Astrocyte of the hippocampus (primary cell): ENCODE measurements at regions not wholly inside any gene's neighbourhood (a gene's known extent, or its start where the extent isn't known, plus 50 kb on each side); places are given as distances from the start of the nearest gene placed in this dataset.
A peak's percentile ranks its signal among the peaks of the same experiment; 100 is the strongest.

Experiments used
- DNase-seq: peaks from one replicate; pipeline ENCODE4 v3.0.0; 2011; ENCODE audit warnings: low read depth, low spot score

- no peak for DNase-seq
Observed at GRCh38 chr21:28239340-28239739, 753.3 kb downstream of the LTN1 start.

GRCh38 chr21:28237661-28238060 is 755.0 kb downstream of the LTN1 start:
- DNase-seq = no peak

DNA sequence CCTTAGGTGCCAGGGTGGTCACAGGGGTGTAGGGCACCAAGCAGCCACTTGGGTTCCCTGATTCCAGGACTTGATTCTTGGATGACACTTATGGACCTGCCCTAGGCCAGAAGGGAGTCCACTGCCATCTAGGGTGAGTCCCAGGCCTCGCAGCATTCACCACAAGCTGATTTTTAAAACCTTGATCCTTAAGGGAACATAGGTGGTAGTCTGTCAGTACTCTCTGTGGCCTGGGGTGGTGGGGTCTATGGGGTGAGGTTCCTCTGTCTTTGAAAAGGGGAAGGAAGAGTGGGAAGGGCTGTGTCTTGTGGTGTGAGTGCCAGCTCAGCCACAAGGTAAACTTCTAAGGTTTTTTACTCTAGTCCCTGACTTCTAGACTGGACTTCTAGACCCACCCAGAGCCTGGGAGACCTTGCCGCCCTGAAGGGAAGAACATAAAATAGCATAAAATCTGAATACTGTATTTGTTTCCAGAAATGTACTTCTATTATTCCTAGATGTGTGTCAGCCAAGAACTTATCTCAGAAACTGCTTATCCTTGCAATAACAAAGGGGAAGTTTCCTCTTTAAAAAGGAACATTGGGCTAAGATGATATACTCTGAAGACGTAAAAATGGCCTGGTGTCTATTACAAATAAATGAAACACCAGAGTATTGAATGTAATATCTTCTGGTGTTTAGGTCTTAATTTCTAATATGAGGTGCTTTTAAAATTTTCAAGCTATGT is 757.3 kb downstream of the LTN1 start:
- DNase-seq = no peak

DNA sequence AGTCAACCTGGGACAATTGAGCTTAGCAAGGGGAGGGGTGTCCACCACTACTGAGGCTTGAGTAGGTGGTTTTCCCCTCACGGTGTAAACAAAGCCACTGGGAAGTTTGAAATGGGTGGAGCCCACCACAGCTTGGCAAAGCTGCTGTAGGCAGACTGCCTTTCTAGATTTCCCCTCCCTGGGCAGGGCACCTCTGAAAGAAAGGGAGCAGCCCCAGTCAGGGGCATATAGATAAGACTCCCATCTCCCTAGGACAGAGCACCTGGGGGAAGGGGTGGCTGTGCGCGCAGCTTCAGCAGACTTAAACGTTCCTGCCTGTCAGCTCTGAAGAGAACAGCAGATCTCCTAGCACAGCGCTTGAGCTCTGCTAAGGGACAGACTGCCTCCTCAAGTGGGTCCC is 758.4 kb downstream of the LTN1 start:
- no peak for DNase-seq

- no peak for DNase-seq
Observed at GRCh38 chr21:28233536-28234220, 759.0 kb downstream of the LTN1 start.

GRCh38 chr21:28230559-28230958 is 762.1 kb downstream of the LTN1 start:
- no peak for DNase-seq

DNA sequence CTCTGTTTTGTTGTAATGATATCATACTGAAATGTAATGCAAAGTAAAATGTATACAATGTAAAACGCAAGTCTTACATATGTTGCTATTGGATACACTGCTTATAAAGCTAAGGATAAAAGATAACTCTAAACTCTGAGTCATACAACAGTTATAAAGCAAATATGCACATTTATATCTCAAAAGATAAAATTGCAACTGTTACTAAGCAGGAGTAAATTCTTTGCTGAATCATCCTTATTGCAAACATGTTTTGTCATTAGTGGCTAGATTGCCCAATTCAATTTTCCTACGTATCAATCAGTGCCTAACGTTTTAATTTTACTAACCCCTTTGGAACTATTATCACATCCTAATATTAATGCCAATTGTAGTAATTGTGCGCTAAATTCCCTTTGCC is 762.9 kb downstream of the LTN1 start:
- DNase-seq = no peak

GRCh38 chr21:28228636-28228995 is 764.1 kb downstream of the LTN1 start:
- no peak for DNase-seq

DNA sequence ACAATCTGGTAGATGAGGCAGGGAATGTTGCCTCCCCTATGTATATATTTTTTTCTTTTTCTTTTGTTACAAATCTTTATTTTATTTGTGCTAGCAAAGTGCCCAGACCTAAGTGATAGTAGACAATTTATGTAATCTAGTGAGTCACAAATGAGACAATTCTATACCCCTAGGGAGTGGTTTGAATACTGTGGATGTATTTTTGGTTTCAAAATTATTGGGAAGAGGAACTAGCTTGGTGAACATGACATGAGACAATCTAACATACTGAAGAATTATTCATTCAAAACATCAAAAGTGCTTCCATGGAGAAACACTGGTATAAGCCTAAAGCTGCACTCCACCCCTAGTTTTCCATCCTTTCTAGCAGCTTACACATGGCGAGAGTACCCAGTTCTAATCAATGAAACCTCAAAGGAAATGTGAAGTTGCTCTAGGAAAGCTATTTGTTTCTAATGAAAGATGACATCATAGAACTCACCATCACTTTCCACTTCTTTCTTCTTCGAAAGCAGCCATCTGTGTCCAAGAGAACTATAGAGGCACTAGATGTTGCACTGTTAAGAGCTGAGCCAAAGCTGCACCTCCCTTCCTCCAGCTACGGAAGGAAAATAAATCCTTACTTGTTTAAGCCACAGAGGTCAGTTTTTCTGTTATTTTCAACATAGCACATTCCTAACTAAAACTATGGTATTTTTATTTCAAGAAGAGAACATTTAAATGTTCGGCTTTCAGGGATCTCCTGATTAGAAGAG is 764.6 kb downstream of the LTN1 start:
- no peak for DNase-seq

GRCh38 chr21:28226563-28226962 is 766.1 kb downstream of the LTN1 start:
- no peak for DNase-seq

DNA sequence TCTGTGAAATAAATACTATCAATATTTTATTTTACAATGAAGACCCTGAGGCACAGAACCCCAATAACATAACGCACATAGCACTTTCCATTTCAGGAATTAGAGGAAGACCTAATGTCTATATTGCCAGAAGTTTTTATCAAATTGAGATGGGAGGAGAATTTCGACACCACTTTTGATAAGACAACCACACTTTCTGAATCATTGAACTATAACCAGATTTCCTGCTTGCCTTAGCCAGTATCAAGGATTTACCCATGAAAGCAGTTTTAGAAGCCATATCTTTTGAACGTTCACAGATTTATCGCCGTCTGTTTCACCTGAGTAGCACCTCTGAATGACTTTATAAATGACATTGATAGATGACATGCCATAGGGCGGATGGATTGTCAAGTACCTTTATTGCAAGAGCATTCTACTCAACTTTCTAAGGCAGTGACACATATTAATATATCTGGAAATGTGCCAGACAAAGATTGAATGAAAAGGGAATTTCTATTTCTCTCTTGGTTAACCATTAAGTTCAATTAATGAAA is 768.4 kb downstream of the LTN1 start:
- DNase-seq = no peak

DNA sequence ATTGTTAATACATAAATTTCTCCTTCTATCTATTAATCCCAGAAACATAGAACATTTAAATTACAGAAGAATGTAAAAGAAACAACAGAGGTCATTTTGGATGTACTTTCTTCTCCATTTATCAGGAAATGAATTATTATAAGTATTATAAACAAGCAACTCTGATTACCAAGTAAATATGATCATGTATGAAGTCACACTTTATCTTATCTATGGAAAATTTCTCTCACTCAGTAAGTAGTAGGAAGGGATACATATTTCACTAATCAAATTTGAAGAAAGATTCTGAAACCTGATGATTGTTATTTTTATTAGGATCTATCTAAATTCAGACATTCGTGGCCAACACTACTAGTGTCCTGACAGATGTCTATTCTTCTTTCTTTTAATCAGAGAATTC is 770.7 kb downstream of the LTN1 start:
- DNase-seq = no peak

DNA sequence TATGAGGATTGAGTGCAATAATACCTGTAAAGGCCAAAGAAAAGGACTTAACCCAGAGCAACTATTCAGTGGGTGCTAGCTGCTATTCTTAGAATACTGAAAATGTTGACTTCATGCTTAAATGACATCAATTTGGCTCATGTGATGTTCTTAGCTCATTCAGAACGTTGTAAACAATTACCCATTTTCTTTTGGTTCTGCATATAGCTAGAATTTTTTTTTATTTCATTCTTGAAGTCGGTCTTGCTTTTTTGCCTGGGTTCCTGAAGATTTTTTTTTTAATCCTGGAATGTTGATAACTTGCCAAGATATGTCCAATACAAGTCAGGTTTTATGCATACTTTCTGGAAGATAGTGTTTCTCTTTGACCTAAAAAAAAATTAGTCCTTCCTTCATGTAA is 772.0 kb downstream of the LTN1 start:
- DNase-seq = peak; percentile 5

DNA sequence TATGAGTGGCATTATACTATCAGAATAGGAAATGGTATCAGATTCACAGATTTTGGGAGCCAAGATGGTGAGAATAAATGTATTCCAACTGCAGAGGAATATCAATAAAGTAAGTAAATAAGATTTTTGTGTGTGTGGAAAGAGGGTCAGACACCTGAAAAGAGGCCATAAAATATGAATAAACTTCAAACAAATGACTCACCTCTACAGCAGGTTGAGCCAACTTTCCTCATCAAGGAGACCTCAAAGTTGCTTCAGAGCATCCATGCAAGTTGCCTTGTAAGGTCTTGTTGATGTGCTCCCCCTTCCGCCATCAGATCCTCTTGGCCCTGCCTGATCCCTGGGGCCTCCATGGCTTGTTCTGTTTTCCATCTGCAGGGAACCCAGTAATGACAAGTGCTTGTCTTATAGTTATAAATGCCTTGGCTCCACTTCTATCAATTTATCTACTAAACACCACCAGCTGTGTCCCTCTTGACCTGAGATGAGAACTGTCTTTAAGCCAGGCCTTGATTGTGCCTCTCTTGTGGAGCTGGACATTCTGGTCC is 775.6 kb downstream of the LTN1 start:
- DNase-seq = no peak

GRCh38 chr21:28215214-28215954 is 777.3 kb downstream of the LTN1 start:
- peak; percentile 5 for DNase-seq

GRCh38 chr21:28214786-28215185 is 777.9 kb downstream of the LTN1 start:
- no peak for DNase-seq

DNA sequence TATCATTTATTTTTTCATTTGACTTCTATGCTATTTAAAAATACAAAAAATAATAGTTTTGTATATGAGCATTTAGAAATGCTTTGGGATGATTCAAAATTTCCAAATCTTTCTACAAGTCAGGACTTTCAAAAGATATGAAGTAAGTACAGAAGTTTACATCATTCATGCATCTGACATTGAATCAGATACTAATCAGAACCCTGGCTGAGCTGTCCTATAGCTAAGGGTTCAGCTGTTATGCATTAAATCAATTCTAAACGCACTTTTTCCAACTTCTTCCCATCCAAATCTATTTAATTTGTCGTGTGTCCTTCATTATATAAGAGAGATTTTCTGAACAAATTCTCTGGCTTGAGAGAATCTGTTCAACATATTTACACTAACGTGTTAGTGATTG is 779.4 kb downstream of the LTN1 start:
- DNase-seq = no peak

- no peak for DNase-seq
Observed at GRCh38 chr21:28212061-28212460, 780.6 kb downstream of the LTN1 start.

- DNase-seq = no peak
Observed at GRCh38 chr21:28207436-28208173, 785.1 kb downstream of the LTN1 start.

- DNase-seq = no peak
Observed at GRCh38 chr21:28200726-28201125, 792.0 kb downstream of the LTN1 start.

DNA sequence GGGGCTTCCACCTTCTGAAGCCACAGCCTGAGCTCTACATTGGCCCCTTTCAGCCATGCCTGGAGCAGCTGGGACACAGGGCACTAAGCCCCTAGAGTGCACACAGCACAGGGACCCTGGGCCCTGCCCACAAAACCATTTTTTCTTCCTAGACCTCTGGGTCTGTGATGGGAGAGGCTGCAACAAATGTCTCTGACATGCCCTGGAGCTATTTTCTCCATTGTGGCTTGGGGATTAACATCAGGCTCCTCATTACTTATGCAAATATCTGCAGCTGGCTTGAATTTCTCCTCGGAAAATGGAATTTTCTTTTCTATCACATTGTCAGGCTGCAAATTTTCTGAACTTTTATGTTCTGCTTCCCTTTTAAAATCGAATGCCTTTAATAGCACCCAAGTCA is 795.7 kb downstream of the LTN1 start:
- no peak for DNase-seq
